ENCODE measurements at regions not wholly inside any gene's neighbourhood (a gene's known extent, or its start where the extent isn't known, plus 50 kb on each side); places are given as distances from the start of the nearest gene placed in this dataset.

DNA sequence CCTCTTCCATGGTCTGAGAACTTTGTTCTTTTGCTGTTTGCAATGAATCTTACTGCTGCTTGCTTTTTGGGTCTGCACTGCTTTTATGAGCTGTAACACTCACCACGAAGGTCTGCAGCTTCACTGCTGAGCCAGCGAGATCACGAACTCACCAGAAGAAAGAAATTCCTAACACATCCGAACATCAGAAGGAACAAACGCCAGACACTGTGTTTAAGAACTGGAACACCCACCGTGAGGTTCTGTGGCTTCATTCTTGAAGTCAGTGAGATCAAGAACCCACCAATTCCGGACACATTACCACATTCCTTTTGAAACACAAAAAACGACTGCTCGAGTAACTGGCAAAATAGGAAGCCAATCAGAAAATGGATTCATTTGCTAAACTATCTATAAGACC, 471.8 kb downstream of the TFAP2A start:
- no peaks in the 10 kb centered on the region for H3K36me3 ChIP-seq
- TF ChIP-seq POLR2A (IDR thresholded peaks at IDR 0.05) (no peak), CTCF (IDR thresholded peaks at IDR 0.05) (no peak)
- intact Hi-C loops (cut with DNase I; ENCODE audit: low total_unique reads), result no loop called here
- no peak overlapping the region for H3K27ac ChIP-seq
- DNase-seq, result no peak
- no peak overlapping the region for H3K4me3 ChIP-seq
- no peaks in the 10 kb centered on the region for H3K4me1 ChIP-seq
- H3K9me3 ChIP-seq, result no peaks in the 10 kb centered on the region
- no peaks in the 10 kb centered on the region for H3K27me3 ChIP-seq

DNA sequence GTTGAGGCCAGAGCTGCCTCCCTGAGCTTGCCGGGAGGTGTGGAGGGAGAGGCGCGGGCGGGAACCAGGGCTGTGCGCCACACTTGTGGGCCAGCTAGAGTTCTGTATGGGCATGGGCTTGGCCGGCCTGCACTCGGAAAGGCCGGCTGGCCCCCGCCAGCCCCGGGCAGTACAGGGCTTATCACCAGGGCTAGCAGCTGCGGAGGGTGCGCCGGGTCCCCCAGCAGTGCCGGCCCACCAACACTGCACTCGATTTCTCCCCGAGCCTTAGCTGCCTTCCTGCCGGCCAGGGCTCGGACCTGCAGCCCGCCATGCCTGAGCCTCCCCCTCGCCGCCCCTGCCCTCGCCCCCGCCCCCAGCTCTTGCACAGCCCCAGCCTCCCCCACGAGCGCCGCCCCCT, 472.7 kb downstream of the TFAP2A start:
- H3K36me3 ChIP-seq, result no peaks in the 10 kb centered on the region
- H3K9me3 ChIP-seq, result no peaks in the 10 kb centered on the region
- no peak overlapping the region for H3K27ac ChIP-seq
- no peak for DNase-seq
- TF ChIP-seq POLR2A (IDR thresholded peaks at IDR 0.05) (no peak), CTCF (IDR thresholded peaks at IDR 0.05) (no peak)
- no peaks in the 10 kb centered on the region for H3K27me3 ChIP-seq
- H3K4me1 ChIP-seq, result no peaks in the 10 kb centered on the region
- H3K4me3 ChIP-seq, result no peak overlapping the region
- intact Hi-C loops (cut with DNase I; ENCODE audit: low total_unique reads), result no loop called here

- no peaks in the 10 kb centered on the region for H3K36me3 ChIP-seq
- TF ChIP-seq CTCF (IDR thresholded peaks at IDR 0.05) (no peak), POLR2A (IDR thresholded peaks at IDR 0.05) (no peak)
- H3K4me3 ChIP-seq, result no peak overlapping the region
- no peaks in the 10 kb centered on the region for H3K4me1 ChIP-seq
- no peaks in the 10 kb centered on the region for H3K9me3 ChIP-seq
- H3K27ac ChIP-seq, result no peak overlapping the region
- intact Hi-C loops (cut with DNase I; ENCODE audit: low total_unique reads), result no loop called here
- no peaks in the 10 kb centered on the region for H3K27me3 ChIP-seq
- no peak for DNase-seq
These were observed 476.1 kb downstream of the TFAP2A start for GRCh38 chr6:9938801-9939200.

DNA sequence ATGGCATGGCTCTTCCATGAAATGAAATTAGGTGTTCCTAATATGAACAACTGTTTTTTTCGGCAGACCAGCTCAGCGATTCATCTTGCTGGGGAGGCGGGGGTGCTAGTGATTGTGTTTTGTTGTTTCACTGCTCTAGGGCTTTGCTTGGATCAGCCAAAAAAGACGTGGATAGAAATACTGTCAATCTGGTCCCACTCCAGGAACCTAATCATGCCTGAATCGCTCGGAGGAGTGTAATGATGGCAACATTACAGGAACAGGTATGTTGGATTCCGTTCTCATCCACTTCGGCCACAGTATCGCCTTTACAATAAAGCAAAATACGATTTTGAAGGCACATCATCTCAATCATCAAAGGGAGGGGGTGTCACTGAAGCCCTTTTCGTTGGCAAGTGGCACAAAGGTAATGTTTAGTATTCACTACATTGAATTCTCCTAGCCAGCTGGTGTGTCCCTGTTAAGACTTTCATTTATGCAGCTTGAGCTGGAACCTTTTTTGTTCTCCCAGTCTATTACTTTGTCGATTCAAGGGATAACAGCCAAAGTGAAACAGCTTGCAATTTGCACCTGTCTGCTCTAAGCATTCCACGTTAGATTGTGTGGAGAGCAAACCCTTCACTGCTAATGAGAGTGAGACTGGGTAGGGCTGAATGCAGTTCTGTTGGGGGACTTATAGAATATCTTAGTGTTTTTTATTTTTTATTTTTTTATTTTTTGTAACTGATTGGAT, 477.7 kb downstream of the TFAP2A start:
- TF ChIP-seq CTCF (IDR thresholded peaks at IDR 0.05) (no peak), POLR2A (IDR thresholded peaks at IDR 0.05) (no peak)
- intact Hi-C loops (cut with DNase I; ENCODE audit: low total_unique reads), result no loop called here
- no peak overlapping the region for H3K4me3 ChIP-seq

DNA sequence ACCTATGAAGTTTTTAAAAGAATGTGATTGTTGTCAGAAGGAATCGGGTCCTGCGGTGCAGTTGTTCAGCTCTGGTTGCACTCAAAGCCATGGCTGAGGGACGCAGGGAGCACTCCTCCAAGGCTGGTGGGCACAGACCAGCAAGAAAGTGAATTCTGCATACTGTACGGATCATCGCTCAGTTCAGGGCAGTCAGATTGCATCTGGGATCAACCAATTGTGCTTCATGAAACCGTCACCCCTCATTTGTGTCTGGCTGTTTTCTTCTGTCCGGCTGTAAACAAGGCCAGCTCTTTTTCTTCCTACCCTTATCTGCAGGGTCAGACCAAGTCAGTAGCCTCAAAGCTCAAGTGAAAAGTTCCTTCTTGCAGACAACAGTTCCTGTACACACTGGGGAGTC, 478.3 kb downstream of the TFAP2A start:
- Histone ChIP-seq H3K27me3 (no peaks in the 10 kb centered on the region), H3K4me3 (no peak overlapping the region), H3K27ac (no peak overlapping the region), H3K36me3 (no peaks in the 10 kb centered on the region), H3K9me3 (no peaks in the 10 kb centered on the region), H3K4me1 (no peaks in the 10 kb centered on the region)
- no peak for TF ChIP-seq POLR2A (IDR thresholded peaks at IDR 0.05)
- no peak for TF ChIP-seq CTCF (IDR thresholded peaks at IDR 0.05)
- no peak for DNase-seq
- intact Hi-C loops (cut with DNase I; ENCODE audit: low total_unique reads), result no loop called here

More for the DNA sequence above, 477.7 kb downstream of the TFAP2A start:
- no peaks in the 10 kb centered on the region for H3K27me3 ChIP-seq
- no peak overlapping the region for H3K27ac ChIP-seq
- no peaks in the 10 kb centered on the region for H3K9me3 ChIP-seq
- no peaks in the 10 kb centered on the region for H3K36me3 ChIP-seq
- no peak for DNase-seq
- H3K4me1 ChIP-seq, result no peaks in the 10 kb centered on the region

Data from uterus (tissue), 3 donors.